ENCODE measurements at regions not wholly inside any gene's neighbourhood (a gene's known extent, or its start where the extent isn't known, plus 50 kb on each side); places are given as distances from the start of the nearest gene placed in this dataset.

DNA sequence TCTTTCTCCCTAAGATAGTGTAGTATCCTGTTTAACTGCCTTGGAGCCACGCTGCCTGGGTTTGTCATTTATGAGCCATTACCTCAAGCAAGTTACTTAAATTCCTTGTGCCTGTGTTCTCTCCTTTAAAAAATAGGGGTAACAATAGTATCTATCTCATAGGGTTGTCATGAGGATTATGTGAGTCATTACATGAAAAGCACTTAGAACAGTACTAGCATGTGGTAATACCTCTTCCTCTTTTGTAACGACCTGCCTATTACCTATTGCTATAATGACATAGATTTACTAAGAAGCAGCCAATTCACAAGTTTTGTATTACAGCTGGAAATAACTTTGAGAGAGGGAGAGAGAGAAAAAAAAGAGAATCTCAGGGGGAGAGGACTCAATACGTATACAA, 834.7 kb downstream of the RAPGEF2 start:
- no peak overlapping the region for H3K27ac ChIP-seq (ENCODE audit: control insufficient read depth, insufficient read depth)
- H3K27me3 ChIP-seq (replicated peaks in 1 of 2; ENCODE audit: control insufficient read depth in 2 of 2, insufficient read depth in 2 of 2, low read length in 1 of 2) = no peaks in the 10 kb centered on the region
- DNase-seq (ENCODE audit: low read depth, low spot score) (no peak), FAIRE-seq (no peak), ATAC-seq (peak; percentile 99)
- ChIA-PET CTCF (interaction anchor here (1.1 kb wide), 1 partner anchor 9 kb away, joined by 6 read pairs; no protein-coding TSS in a partner anchor), RAD21 (ENCODE audit: unreplicated experiment) (no interaction called here), SMC1A (ENCODE audit: uncharacterized antibody, unreplicated experiment) (no interaction called here), POLR2A (no interaction called here)
- H3K4me3 ChIP-seq = no peak overlapping the region
- intact Hi-C loops (cut with micrococcal nuclease; ENCODE audit: unreplicated experiment) = no loop called here
- 25% methylated on average over 3 of the region's 3 CpGs for WGBS (ENCODE audit: insufficient coverage, insufficient replicate concordance, low lambda C conversion rate, missing lambda C conversion rate)
- H3K36me3 ChIP-seq (ENCODE audit: control insufficient read depth in 2 of 2, insufficient read depth in 2 of 2, low read length in 1 of 2) = no peaks in the 10 kb centered on the region
- in situ Hi-C loops (cut with MboI) = no loop called here
- H4K20me1 ChIP-seq (ENCODE audit: control insufficient read depth, insufficient read depth) = no peaks in the 10 kb centered on the region
- no peaks in the 10 kb centered on the region for H3K79me2 ChIP-seq (ENCODE audit: control insufficient read depth, insufficient read depth, low read length)
- H3K4me2 ChIP-seq (ENCODE audit: control insufficient read depth, insufficient read depth) = no peak overlapping the region
- no TSS peak for BruUV-seq (replicated peaks)
- H3K4me1 ChIP-seq (ENCODE audit: control insufficient read depth, insufficient read depth, low read length) = no peaks in the 10 kb centered on the region
- H3K9me3 ChIP-seq (replicated peaks; ENCODE audit: control insufficient read depth, insufficient read depth, low read length) = no peaks in the 10 kb centered on the region
- H3K9ac ChIP-seq (ENCODE audit: control insufficient read depth, insufficient read depth, low read length) = no peak overlapping the region
- H2AFZ ChIP-seq (ENCODE audit: control insufficient read depth, low read depth, low read length) = no peak overlapping the region
- peak; percentile 75 to 86 for TF ChIP-seq IKZF2 (IDR thresholded peaks at IDR 0.05)
- TF ChIP-seq IKZF1 (conservative IDR thresholded peaks at IDR 0.05) = peak; percentile 58
- TF ChIP-seq, protein P1, sequence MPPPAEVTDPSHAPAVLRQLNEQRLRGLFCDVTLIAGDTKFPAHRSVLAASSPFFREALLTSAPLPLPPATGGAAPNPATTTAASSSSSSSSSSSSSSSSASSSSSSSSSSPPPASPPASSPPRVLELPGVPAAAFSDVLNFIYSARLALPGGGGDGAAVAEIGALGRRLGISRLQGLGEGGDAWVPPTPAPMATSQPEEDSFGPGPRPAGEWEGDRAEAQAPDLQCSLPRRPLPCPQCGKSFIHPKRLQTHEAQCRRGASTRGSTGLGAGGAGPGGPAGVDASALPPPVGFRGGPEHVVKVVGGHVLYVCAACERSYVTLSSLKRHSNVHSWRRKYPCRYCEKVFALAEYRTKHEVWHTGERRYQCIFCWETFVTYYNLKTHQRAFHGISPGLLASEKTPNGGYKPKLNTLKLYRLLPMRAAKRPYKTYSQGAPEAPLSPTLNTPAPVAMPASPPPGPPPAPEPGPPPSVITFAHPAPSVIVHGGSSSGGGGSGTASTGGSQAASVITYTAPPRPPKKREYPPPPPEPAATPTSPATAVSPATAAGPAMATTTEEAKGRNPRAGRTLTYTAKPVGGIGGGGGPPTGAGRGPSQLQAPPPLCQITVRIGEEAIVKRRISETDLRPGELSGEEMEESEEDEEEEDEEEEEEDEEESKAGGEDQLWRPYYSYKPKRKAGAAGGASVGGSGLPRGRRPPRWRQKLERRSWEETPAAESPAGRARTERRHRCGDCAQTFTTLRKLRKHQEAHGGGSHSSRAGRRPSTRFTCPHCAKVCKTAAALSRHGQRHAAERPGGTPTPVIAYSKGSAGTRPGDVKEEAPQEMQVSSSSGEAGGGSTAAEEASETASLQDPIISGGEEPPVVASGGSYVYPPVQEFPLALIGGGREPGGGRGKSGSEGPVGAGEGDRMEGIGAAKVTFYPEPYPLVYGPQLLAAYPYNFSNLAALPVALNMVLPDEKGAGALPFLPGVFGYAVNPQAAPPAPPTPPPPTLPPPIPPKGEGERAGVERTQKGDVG (CRISPR knock-in tag; IDR thresholded peaks at IDR 0.05) = no peak
- TF ChIP-seq, protein P2, sequence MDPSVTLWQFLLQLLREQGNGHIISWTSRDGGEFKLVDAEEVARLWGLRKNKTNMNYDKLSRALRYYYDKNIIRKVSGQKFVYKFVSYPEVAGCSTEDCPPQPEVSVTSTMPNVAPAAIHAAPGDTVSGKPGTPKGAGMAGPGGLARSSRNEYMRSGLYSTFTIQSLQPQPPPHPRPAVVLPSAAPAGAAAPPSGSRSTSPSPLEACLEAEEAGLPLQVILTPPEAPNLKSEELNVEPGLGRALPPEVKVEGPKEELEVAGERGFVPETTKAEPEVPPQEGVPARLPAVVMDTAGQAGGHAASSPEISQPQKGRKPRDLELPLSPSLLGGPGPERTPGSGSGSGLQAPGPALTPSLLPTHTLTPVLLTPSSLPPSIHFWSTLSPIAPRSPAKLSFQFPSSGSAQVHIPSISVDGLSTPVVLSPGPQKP (IDR thresholded peaks at IDR 0.05; ENCODE audit: low read depth, low read length) = no peak
- TF ChIP-seq, protein P3, sequence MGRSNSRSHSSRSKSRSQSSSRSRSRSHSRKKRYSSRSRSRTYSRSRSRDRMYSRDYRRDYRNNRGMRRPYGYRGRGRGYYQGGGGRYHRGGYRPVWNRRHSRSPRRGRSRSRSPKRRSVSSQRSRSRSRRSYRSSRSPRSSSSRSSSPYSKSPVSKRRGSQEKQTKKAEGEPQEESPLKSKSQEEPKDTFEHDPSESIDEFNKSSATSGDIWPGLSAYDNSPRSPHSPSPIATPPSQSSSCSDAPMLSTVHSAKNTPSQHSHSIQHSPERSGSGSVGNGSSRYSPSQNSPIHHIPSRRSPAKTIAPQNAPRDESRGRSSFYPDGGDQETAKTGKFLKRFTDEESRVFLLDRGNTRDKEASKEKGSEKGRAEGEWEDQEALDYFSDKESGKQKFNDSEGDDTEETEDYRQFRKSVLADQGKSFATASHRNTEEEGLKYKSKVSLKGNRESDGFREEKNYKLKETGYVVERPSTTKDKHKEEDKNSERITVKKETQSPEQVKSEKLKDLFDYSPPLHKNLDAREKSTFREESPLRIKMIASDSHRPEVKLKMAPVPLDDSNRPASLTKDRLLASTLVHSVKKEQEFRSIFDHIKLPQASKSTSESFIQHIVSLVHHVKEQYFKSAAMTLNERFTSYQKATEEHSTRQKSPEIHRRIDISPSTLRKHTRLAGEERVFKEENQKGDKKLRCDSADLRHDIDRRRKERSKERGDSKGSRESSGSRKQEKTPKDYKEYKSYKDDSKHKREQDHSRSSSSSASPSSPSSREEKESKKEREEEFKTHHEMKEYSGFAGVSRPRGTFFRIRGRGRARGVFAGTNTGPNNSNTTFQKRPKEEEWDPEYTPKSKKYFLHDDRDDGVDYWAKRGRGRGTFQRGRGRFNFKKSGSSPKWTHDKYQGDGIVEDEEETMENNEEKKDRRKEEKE (IDR thresholded peaks at IDR 0.05) = no peak
- no peak for TF ChIP-seq KLF5 (IDR thresholded peaks at IDR 0.05; ENCODE audit: partially characterized antibody)
- peak; percentile 67; the same call in 1 of the 2 replicates for TF ChIP-seq NFIC (IDR thresholded peaks at IDR 0.05; ENCODE audit: low read depth, low read length)
- no peak for TF ChIP-seq ZZZ3 (IDR thresholded peaks at IDR 0.05; ENCODE audit: control insufficient read depth, insufficient read length, low read depth)
- no peak for TF ChIP-seq ETV6 (conservative IDR thresholded peaks at IDR 0.05 in 1 of 2, IDR thresholded peaks at IDR 0.05 in 1 of 2; ENCODE audit: borderline replicate concordance in 1 of 2, low read depth in 1 of 2)
- TF ChIP-seq, protein P4, sequence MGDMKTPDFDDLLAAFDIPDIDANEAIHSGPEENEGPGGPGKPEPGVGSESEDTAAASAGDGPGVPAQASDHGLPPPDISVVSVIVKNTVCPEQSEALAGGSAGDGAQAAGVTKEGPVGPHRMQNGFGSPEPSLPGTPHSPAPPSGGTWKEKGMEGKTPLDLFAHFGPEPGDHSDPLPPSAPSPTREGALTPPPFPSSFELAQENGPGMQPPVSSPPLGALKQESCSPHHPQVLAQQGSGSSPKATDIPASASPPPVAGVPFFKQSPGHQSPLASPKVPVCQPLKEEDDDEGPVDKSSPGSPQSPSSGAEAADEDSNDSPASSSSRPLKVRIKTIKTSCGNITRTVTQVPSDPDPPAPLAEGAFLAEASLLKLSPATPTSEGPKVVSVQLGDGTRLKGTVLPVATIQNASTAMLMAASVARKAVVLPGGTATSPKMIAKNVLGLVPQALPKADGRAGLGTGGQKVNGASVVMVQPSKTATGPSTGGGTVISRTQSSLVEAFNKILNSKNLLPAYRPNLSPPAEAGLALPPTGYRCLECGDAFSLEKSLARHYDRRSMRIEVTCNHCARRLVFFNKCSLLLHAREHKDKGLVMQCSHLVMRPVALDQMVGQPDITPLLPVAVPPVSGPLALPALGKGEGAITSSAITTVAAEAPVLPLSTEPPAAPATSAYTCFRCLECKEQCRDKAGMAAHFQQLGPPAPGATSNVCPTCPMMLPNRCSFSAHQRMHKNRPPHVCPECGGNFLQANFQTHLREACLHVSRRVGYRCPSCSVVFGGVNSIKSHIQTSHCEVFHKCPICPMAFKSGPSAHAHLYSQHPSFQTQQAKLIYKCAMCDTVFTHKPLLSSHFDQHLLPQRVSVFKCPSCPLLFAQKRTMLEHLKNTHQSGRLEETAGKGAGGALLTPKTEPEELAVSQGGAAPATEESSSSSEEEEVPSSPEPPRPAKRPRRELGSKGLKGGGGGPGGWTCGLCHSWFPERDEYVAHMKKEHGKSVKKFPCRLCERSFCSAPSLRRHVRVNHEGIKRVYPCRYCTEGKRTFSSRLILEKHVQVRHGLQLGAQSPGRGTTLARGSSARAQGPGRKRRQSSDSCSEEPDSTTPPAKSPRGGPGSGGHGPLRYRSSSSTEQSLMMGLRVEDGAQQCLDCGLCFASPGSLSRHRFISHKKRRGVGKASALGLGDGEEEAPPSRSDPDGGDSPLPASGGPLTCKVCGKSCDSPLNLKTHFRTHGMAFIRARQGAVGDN (IDR thresholded peaks at IDR 0.05) = no peak
- no peak for TF ChIP-seq KDM1A (IDR thresholded peaks at IDR 0.05; ENCODE audit: borderline replicate concordance)
- peak; percentile 89 to 99 for TF ChIP-seq EP300 (IDR thresholded peaks at IDR 0.05; ENCODE audit: borderline replicate concordance in 1 of 2, control insufficient read depth in 1 of 2, low read depth in 2 of 2, low read length in 2 of 2)
- TF ChIP-seq SRF (IDR thresholded peaks at IDR 0.05; ENCODE audit: low read depth in 2 of 2, low read length in 2 of 2) = no peak
